H1 (cell line): ENCODE measurements at regions not wholly inside any gene's neighbourhood (a gene's known extent, or its start where the extent isn't known, plus 50 kb on each side); places are given as distances from the start of the nearest gene placed in this dataset.

ENCODE experiments used
- ATF3 ChIP-seq: IDR thresholded peaks from 2 replicates; pipeline ENCODE4 v1.6.1; 2011; ENCODE audit warnings: low read depth, mild to moderate bottlenecking, low read length; ENCODE audit not compliant: insufficient read depth
- CEBPB ChIP-seq: IDR thresholded peaks from 2 replicates; pipeline ENCODE4 v1.6.1; 2012; ENCODE audit warnings: low read depth, low read length
- CHD7 ChIP-seq: fragments of 300-600 bp; sonication (generic); IDR thresholded peaks from 2 replicates; pipeline ENCODE4 v1.7.1; 2012; ENCODE audit warnings: low read length, moderate library complexity, mild to moderate bottlenecking, inconsistent platforms; ENCODE audit not compliant: insufficient replicate concordance
- FOSL1 ChIP-seq: IDR thresholded peaks from 2 replicates; pipeline ENCODE4 v1.6.1; 2011; ENCODE audit warnings: mild to moderate bottlenecking, low read depth, low read length, moderate library complexity; ENCODE audit not compliant: insufficient read depth
- GTF2F1 ChIP-seq: IDR thresholded peaks from 2 replicates; pipeline ENCODE4 v1.6.1; 2012; ENCODE audit warnings: low read depth, low read length, improper control_type of control experiment, borderline replicate concordance
- POLR2A ChIP-seq, 2 experiments: IDR thresholded peaks; 1 replicate in 1 of 2; 2 replicates in 1 of 2; pipeline ENCODE4 v1.6.1; 2011; ENCODE audit warnings: low read depth in 2 of 2, low read length in 2 of 2, mild to moderate bottlenecking in 2 of 2; ENCODE audit errors: control extremely low read depth in 1 of 2
- RNF2 ChIP-seq: fragments of 200-900, 300-1000 bp; sonication (generic); IDR thresholded peaks from 2 replicates; pipeline ENCODE4 v1.7.1; 2016; ENCODE audit warnings: borderline replicate concordance, low read depth, mild to moderate bottlenecking, antibody characterized with exemption, low read length; ENCODE audit not compliant: poor library complexity, severe bottlenecking; ENCODE audit errors: missing control alignments
- SIRT6 ChIP-seq: IDR thresholded peaks from one replicate; pipeline ENCODE4 v1.7.1; 2012; ENCODE audit warnings: low read length, inconsistent platforms
- SP2 ChIP-seq: IDR thresholded peaks from 2 replicates; pipeline ENCODE4 v1.6.1; 2012; ENCODE audit warnings: mild to moderate bottlenecking, low read length, inconsistent platforms
- TAF1 ChIP-seq: IDR thresholded peaks from 2 replicates; pipeline ENCODE4 v1.6.1; 2011; ENCODE audit warnings: mild to moderate bottlenecking, low read depth, low read length

- no peak for TF ChIP-seq CHD7
- TF ChIP-seq RNF2 = no peak
- no peak for TF ChIP-seq CEBPB
- no peak for TF ChIP-seq SIRT6
- TF ChIP-seq FOSL1 = no peak
- TF ChIP-seq SP2 = no peak
- TF ChIP-seq ATF3 = no peak
- TF ChIP-seq GTF2F1 = no peak
- TF ChIP-seq POLR2A (IDR thresholded peaks at IDR 0.05; ENCODE audit: control extremely low read depth in 1 of 2, low read depth in 2 of 2, low read length in 2 of 2) = no peak
- no peak for TF ChIP-seq TAF1
These were observed 166.4 kb downstream of the TRIML1 start (continued) for GRCh38 chr4:188305690-188306089.
